Esophagus muscularis mucosa (tissue), 4 donors: ENCODE measurements at regions not wholly inside any gene's neighbourhood (a gene's known extent, or its start where the extent isn't known, plus 50 kb on each side); places are given as distances from the start of the nearest gene placed in this dataset.

Experiments
- DNase-seq: peaks from one replicate; pipeline ENCODE4 v3.0.0-alpha.2; 2017; ENCODE audit errors: extremely low spot score
- H3K27ac ChIP-seq, 4 donors: fragments of 200-600 bp; sonication (generic); replicated peaks in 1 of 4; 1 replicate in 3 of 4; 2 replicates in 1 of 4; pipeline ENCODE4 v1.5.1; 2016 to 2019; ENCODE audit warnings: mild to moderate bottlenecking in 1 of 4
- H3K27me3 ChIP-seq, 4 donors: fragments of 200-600 bp; sonication (generic); one replicate each; pipeline versions ENCODE4 v1.5.1 to v1.6.0; 2016 to 2019
- H3K36me3 ChIP-seq, 4 donors: fragments of 200-600 bp; sonication (generic); one replicate each; pipeline ENCODE4 v1.5.1; 2016 to 2019
- H3K4me1 ChIP-seq, 4 donors: fragments of 200-600 bp; sonication (generic); one replicate each; pipeline ENCODE4 v1.5.1; 2016 to 2019
- H3K4me3 ChIP-seq, 4 donors: fragments of 200-600 bp; sonication (generic); 1 replicate in 2 of 4; 2 replicates in 2 of 4; pipeline ENCODE4 v1.5.1; 2016 to 2019; ENCODE audit warnings: mild to moderate bottlenecking in 4 of 4, moderate library complexity in 1 of 4
- H3K9me3 ChIP-seq, 4 donors: fragments of 200-600 bp; sonication (generic); 1 replicate in 3 of 4; 2 replicates in 1 of 4; pipeline ENCODE4 v1.5.1; 2016 to 2019
- CTCF ChIP-seq, 3 experiments: fragments of 200-600 bp in 2 of 3; fragments of 450-650 bp in 1 of 3; sonication (generic) in 2 of 3; IDR thresholded peaks; one replicate each; pipeline ENCODE4 v1.5.1; 2017 to 2019; ENCODE audit warnings: antibody characterized with exemption in 3 of 3, mild to moderate bottlenecking in 2 of 3, moderate library complexity in 1 of 3
- EP300 ChIP-seq: sonication (generic); formaldehyde crosslinking; IDR thresholded peaks from one replicate; pipeline ENCODE4 v1.6.1; 2017; ENCODE audit warnings: antibody characterized with exemption
- POLR2A ChIP-seq: fragments of 450-650 bp; IDR thresholded peaks from one replicate; pipeline ENCODE4 v1.6.1; 2017; ENCODE audit warnings: antibody characterized with exemption, moderate library complexity, mild to moderate bottlenecking, low read depth
- POLR2AphosphoS5 ChIP-seq, 2 donors: sonication (generic); formaldehyde crosslinking; IDR thresholded peaks; one replicate each; pipeline ENCODE4 v1.6.1; 2017; ENCODE audit warnings: antibody characterized with exemption in 2 of 2
- WGBS: methylation state at CpG from one replicate; pipeline ENCODE4 v1.1.5; 2018; 5-methylcytosine and 5-hydroxymethylcytosine counted together
- intact Hi-C: fragments of 100-400 bp; cut with DNase I; formaldehyde crosslinking; loops from one replicate; pipeline ENCODE4 v1.15.1; 2023

- no peak overlapping the region for H3K4me3 ChIP-seq
- 53% methylated on average over 2 of the region's 2 CpGs for WGBS
- peaks cover 0 to 2% (median 0%) of the 10 kb centered on the region in 4 donors for H3K4me1 ChIP-seq
- H3K27ac ChIP-seq = no peak overlapping the region
- H3K27me3 ChIP-seq = no peaks in the 10 kb centered on the region
- H3K36me3 ChIP-seq = no peaks in the 10 kb centered on the region
- TF ChIP-seq CTCF (IDR thresholded peaks at IDR 0.05) = no peak
- no peak for TF ChIP-seq POLR2AphosphoS5 (IDR thresholded peaks at IDR 0.05)
- TF ChIP-seq POLR2A = no peak
- DNase-seq = no peak
- H3K9me3 ChIP-seq = no peaks in the 10 kb centered on the region
- intact Hi-C loops = no loop called here
Measured at GRCh38 chr3:18282507-18282906, 142.6 kb downstream of the SATB1 start.

- Histone ChIP-seq H3K27ac (no peak overlapping the region), H3K4me1 (peaks cover 0 to 9% (median 0%) of the 10 kb centered on the region in 4 donors), H3K4me3 (no peak overlapping the region), H3K9me3 (no peaks in the 10 kb centered on the region), H3K27me3 (no peaks in the 10 kb centered on the region), H3K36me3 (no peaks in the 10 kb centered on the region)
- no peak for DNase-seq
- WGBS = 84% methylated on average over 3 of the region's 3 CpGs
- TF ChIP-seq CTCF (IDR thresholded peaks at IDR 0.05) = no peak
- intact Hi-C loops = no loop called here
Measured at GRCh38 chr3:18279226-18279737, 145.9 kb downstream of the SATB1 start.

- Histone ChIP-seq H3K9me3 (no peaks in the 10 kb centered on the region), H3K27ac (no peak overlapping the region), H3K4me3 (no peak overlapping the region), H3K36me3 (no peaks in the 10 kb centered on the region), H3K4me1 (peaks cover 0 to 17% (median 9%) of the 10 kb centered on the region in 4 donors), H3K27me3 (no peaks in the 10 kb centered on the region)
- intact Hi-C loops = no loop called here
- WGBS = 89% methylated on average over 1 of the region's 1 CpG
- DNase-seq = no peak
- TF ChIP-seq POLR2AphosphoS5 (IDR thresholded peaks at IDR 0.05) (no peak), POLR2A (no peak), CTCF (IDR thresholded peaks at IDR 0.05) (no peak), EP300 (no peak)
Measured at GRCh38 chr3:18264853-18265252, 160.3 kb downstream of the SATB1 start.

- no peak for DNase-seq
- Histone ChIP-seq H3K9me3 (no peaks in the 10 kb centered on the region), H3K4me3 (no peak overlapping the region), H3K36me3 (no peaks in the 10 kb centered on the region), H3K27me3 (no peaks in the 10 kb centered on the region), H3K4me1 (peaks cover 0 to 17% (median 9%) of the 10 kb centered on the region in 4 donors), H3K27ac (no peak overlapping the region)
- WGBS = 46% methylated on average over 2 of the region's 2 CpGs
- TF ChIP-seq CTCF (IDR thresholded peaks at IDR 0.05) = no peak
- TF ChIP-seq POLR2AphosphoS5 (IDR thresholded peaks at IDR 0.05) = no peak
- no peak for TF ChIP-seq POLR2A
- TF ChIP-seq EP300 = no peak
- intact Hi-C loops = no loop called here
Measured at GRCh38 chr3:18264361-18264760, 160.8 kb downstream of the SATB1 start.

- TF ChIP-seq POLR2AphosphoS5 (IDR thresholded peaks at IDR 0.05) (no peak), POLR2A (no peak), EP300 (no peak), CTCF (IDR thresholded peaks at IDR 0.05) (no peak)
- Histone ChIP-seq H3K9me3 (no peaks in the 10 kb centered on the region), H3K4me3 (no peak overlapping the region), H3K27ac (no peak overlapping the region), H3K4me1 (no peaks in the 10 kb centered on the region), H3K27me3 (no peaks in the 10 kb centered on the region), H3K36me3 (no peaks in the 10 kb centered on the region)
- intact Hi-C loops = no loop called here
- 97% methylated on average over 7 of the region's 7 CpGs for WGBS
- no peak for DNase-seq
Measured at GRCh38 chr3:18258492-18258891, 166.6 kb downstream of the SATB1 start.
